SJCRH30 (cell line): ENCODE measurements at regions not wholly inside any gene's neighbourhood (a gene's known extent, or its start where the extent isn't known, plus 50 kb on each side); places are given as distances from the start of the nearest gene placed in this dataset.

Experiments used
- DNase-seq, 2 experiments: peaks; one replicate each; pipeline ENCODE4 v3.0.0-alpha.2; 2015 to 2020
- H3K27ac ChIP-seq: fragments of 250-450 bp; sonication (Bioruptor Pico); 2 replicates; pipeline ENCODE4 v1.5.1; 2020; ENCODE audit warnings: mild to moderate bottlenecking, moderate library complexity
- H3K27me3 ChIP-seq: fragments of 250-450 bp; sonication (Bioruptor Pico); 2 replicates; pipeline ENCODE4 v1.5.1; 2020; ENCODE audit warnings: mild to moderate bottlenecking, moderate library complexity
- H3K36me3 ChIP-seq: fragments of 250-450 bp; sonication (Bioruptor Pico); 2 replicates; pipeline ENCODE4 v1.5.1; 2020; ENCODE audit warnings: mild to moderate bottlenecking, moderate library complexity
- H3K4me1 ChIP-seq: fragments of 250-450 bp; sonication (Bioruptor Pico); 2 replicates; pipeline ENCODE4 v1.5.1; 2020; ENCODE audit warnings: mild to moderate bottlenecking, moderate library complexity
- H3K4me3 ChIP-seq: fragments of 250-450 bp; sonication (Bioruptor Pico); 2 replicates; pipeline ENCODE4 v1.5.1; 2020; ENCODE audit warnings: mild to moderate bottlenecking, moderate library complexity
- H3K9me3 ChIP-seq: fragments of 250-450 bp; sonication (Bioruptor Pico); replicated peaks from 2 replicates; pipeline ENCODE4 v1.5.1; 2020; ENCODE audit warnings: mild to moderate bottlenecking, moderate library complexity

- Histone ChIP-seq H3K27me3 (no peaks in the 10 kb centered on the region), H3K36me3 (no peaks in the 10 kb centered on the region), H3K9me3 (no peaks in the 10 kb centered on the region), H3K4me3 (no peak overlapping the region), H3K4me1 (peaks cover 5% of the 10 kb centered on the region), H3K27ac (no peak overlapping the region)
- peak; percentile 35 to 66 for DNase-seq
Measured at GRCh38 chr7:21076054-21076453, 289.4 kb upstream of the SP8 start.

GRCh38 chr7:21076574-21076973, 289.9 kb upstream of the SP8 start:
- Histone ChIP-seq H3K4me1 (peaks cover 5% of the 10 kb centered on the region), H3K4me3 (no peak overlapping the region), H3K27me3 (no peaks in the 10 kb centered on the region), H3K9me3 (no peaks in the 10 kb centered on the region), H3K36me3 (no peaks in the 10 kb centered on the region), H3K27ac (no peak overlapping the region)
- no peak for DNase-seq

- Histone ChIP-seq H3K4me3 (no peak overlapping the region), H3K36me3 (no peaks in the 10 kb centered on the region), H3K9me3 (no peaks in the 10 kb centered on the region), H3K27me3 (no peaks in the 10 kb centered on the region), H3K27ac (no peak overlapping the region), H3K4me1 (peaks cover 5% of the 10 kb centered on the region; the same call in 1 of the 2 replicates)
- DNase-seq, result no peak
Measured at GRCh38 chr7:21077602-21078001, 290.9 kb upstream of the SP8 start.

GRCh38 chr7:21084286-21084685, 297.6 kb upstream of the SP8 start:
- no peak for DNase-seq
- Histone ChIP-seq H3K27ac (no peak overlapping the region), H3K4me1 (peaks cover 9% of the 10 kb centered on the region), H3K9me3 (no peaks in the 10 kb centered on the region), H3K4me3 (no peak overlapping the region), H3K27me3 (no peaks in the 10 kb centered on the region), H3K36me3 (no peaks in the 10 kb centered on the region)

- Histone ChIP-seq H3K27me3 (no peaks in the 10 kb centered on the region), H3K9me3 (no peaks in the 10 kb centered on the region), H3K36me3 (no peaks in the 10 kb centered on the region), H3K4me3 (no peak overlapping the region), H3K27ac (no peak overlapping the region), H3K4me1 (peaks cover 9% of the 10 kb centered on the region)
- peak; percentile 40 to 75 for DNase-seq
Measured at GRCh38 chr7:21086688-21087087, 300.0 kb upstream of the SP8 start.

- no peaks in the 10 kb centered on the region for H3K9me3 ChIP-seq
- H3K27ac ChIP-seq, result no peak overlapping the region
- peaks cover 9% of the 10 kb centered on the region for H3K4me1 ChIP-seq
- H3K4me3 ChIP-seq, result no peak overlapping the region
- DNase-seq, result no peak
- H3K27me3 ChIP-seq, result no peaks in the 10 kb centered on the region
- H3K36me3 ChIP-seq, result no peaks in the 10 kb centered on the region
Measured at GRCh38 chr7:21089653-21090052, 303.0 kb upstream of the SP8 start.

- H3K4me3 ChIP-seq, result no peak overlapping the region
- H3K36me3 ChIP-seq, result no peaks in the 10 kb centered on the region
- DNase-seq, result no peak
- no peaks in the 10 kb centered on the region for H3K4me1 ChIP-seq
- H3K9me3 ChIP-seq, result no peaks in the 10 kb centered on the region
- no peak overlapping the region for H3K27ac ChIP-seq
- no peaks in the 10 kb centered on the region for H3K27me3 ChIP-seq
Measured at GRCh38 chr7:21092766-21093702, 306.3 kb upstream of the SP8 start.

GRCh38 chr7:21094589-21094988, 307.9 kb upstream of the SP8 start:
- no peaks in the 10 kb centered on the region for H3K36me3 ChIP-seq
- no peak for DNase-seq

GRCh38 chr7:21099432-21099831, 312.7 kb upstream of the SP8 start:
- H3K4me1 ChIP-seq, result no peaks in the 10 kb centered on the region
- no peaks in the 10 kb centered on the region for H3K36me3 ChIP-seq
- DNase-seq, result no peak
- no peaks in the 10 kb centered on the region for H3K27me3 ChIP-seq
- no peaks in the 10 kb centered on the region for H3K9me3 ChIP-seq
- H3K4me3 ChIP-seq, result no peak overlapping the region
- no peak overlapping the region for H3K27ac ChIP-seq

More at GRCh38 chr7:21094589-21094988, 307.9 kb upstream of the SP8 start:
- Histone ChIP-seq H3K9me3 (no peaks in the 10 kb centered on the region), H3K27ac (no peak overlapping the region), H3K4me1 (no peaks in the 10 kb centered on the region), H3K27me3 (no peaks in the 10 kb centered on the region), H3K4me3 (no peak overlapping the region)

GRCh38 chr7:21099955-21100354, 313.3 kb upstream of the SP8 start:
- H3K4me1 ChIP-seq, result no peaks in the 10 kb centered on the region
- no peaks in the 10 kb centered on the region for H3K27me3 ChIP-seq
- H3K27ac ChIP-seq, result no peak overlapping the region
- H3K36me3 ChIP-seq, result no peaks in the 10 kb centered on the region
- no peak for DNase-seq
- H3K9me3 ChIP-seq, result no peaks in the 10 kb centered on the region
- H3K4me3 ChIP-seq, result no peak overlapping the region

- no peaks in the 10 kb centered on the region for H3K9me3 ChIP-seq
- H3K4me3 ChIP-seq, result no peak overlapping the region
- DNase-seq, result no peak
- H3K4me1 ChIP-seq, result no peaks in the 10 kb centered on the region
- no peaks in the 10 kb centered on the region for H3K36me3 ChIP-seq
- no peaks in the 10 kb centered on the region for H3K27me3 ChIP-seq
- no peak overlapping the region for H3K27ac ChIP-seq
Measured at GRCh38 chr7:21101541-21101940, 314.9 kb upstream of the SP8 start.

- Histone ChIP-seq H3K4me3 (no peak overlapping the region), H3K4me1 (peaks cover 7% of the 10 kb centered on the region; the same call in 1 of the 2 replicates), H3K36me3 (no peaks in the 10 kb centered on the region), H3K27ac (no peak overlapping the region), H3K9me3 (no peaks in the 10 kb centered on the region), H3K27me3 (no peaks in the 10 kb centered on the region)
- no peak for DNase-seq
Measured at GRCh38 chr7:21103426-21104123, 316.9 kb upstream of the SP8 start.

- H3K27me3 ChIP-seq, result no peaks in the 10 kb centered on the region
- no peaks in the 10 kb centered on the region for H3K36me3 ChIP-seq
- no peak overlapping the region for H3K27ac ChIP-seq
- DNase-seq, result no peak
- no peaks in the 10 kb centered on the region for H3K9me3 ChIP-seq
- H3K4me3 ChIP-seq, result no peak overlapping the region
- H3K4me1 ChIP-seq, result peaks cover 12% of the 10 kb centered on the region; the same call in 1 of the 2 replicates
Measured at GRCh38 chr7:21104124-21104500, 317.4 kb upstream of the SP8 start.

- H3K36me3 ChIP-seq, result no peaks in the 10 kb centered on the region
- H3K4me1 ChIP-seq, result peaks cover 14% of the 10 kb centered on the region; the same call in 1 of the 2 replicates
- no peak overlapping the region for H3K4me3 ChIP-seq
- no peaks in the 10 kb centered on the region for H3K27me3 ChIP-seq
- H3K27ac ChIP-seq, result no peak overlapping the region
- no peaks in the 10 kb centered on the region for H3K9me3 ChIP-seq
- DNase-seq, result no peak
Measured at GRCh38 chr7:21106296-21106732, 319.6 kb upstream of the SP8 start.

GRCh38 chr7:21107101-21107500, 320.4 kb upstream of the SP8 start:
- no peaks in the 10 kb centered on the region for H3K27me3 ChIP-seq
- H3K9me3 ChIP-seq, result no peaks in the 10 kb centered on the region
- no peak for DNase-seq
- no peak overlapping the region for H3K4me3 ChIP-seq
- no peaks in the 10 kb centered on the region for H3K36me3 ChIP-seq
- H3K27ac ChIP-seq, result no peak overlapping the region
- H3K4me1 ChIP-seq, result peaks cover 14% of the 10 kb centered on the region; the same call in 1 of the 2 replicates
